Kasumi-1 (cell line): ENCODE measurements at regions not wholly inside any gene's neighbourhood (a gene's known extent, or its start where the extent isn't known, plus 50 kb on each side); places are given as distances from the start of the nearest gene placed in this dataset.

ENCODE experiments used
- DNase-seq, 2 experiments: peaks; one replicate each; lab custom pipeline; 2025; lab: John Stamatoyannopoulos, UW

GRCh38 chr7:115127399-115128021 is 205.6 kb downstream of the MDFIC start:
- no peak for DNase-seq

GRCh38 chr7:115125750-115126149 is 203.9 kb downstream of the MDFIC start:
- no peak for DNase-seq

- no peak for DNase-seq
Observed at GRCh38 chr7:115125312-115125711, 203.4 kb downstream of the MDFIC start.

DNA sequence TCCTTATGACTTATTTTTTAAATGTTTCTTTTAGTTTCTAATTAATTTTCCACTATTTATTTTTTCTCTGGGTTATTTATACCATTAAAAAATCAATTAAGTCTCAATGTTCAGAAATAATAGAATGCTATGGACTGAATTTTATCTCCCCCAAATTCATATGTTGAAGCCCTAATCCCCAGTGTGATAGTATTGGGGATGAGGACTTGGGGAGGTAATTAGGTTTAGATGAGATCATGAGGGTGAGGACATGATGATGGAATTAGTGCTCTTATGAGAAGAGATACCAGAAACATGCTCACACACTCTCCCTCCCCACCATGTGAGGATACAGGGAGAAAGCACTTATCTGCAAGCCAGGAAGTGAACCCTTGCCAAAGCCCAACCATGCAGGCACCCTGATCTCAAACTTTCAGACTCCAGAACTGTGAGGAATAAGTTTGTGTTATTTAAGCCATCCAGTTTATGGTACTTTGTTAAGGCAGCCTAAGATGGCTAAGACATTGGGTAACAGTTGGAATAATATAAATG is 202.6 kb downstream of the MDFIC start:
- no peak for DNase-seq

GRCh38 chr7:115123441-115123840 is 201.5 kb downstream of the MDFIC start:
- DNase-seq = no peak

DNA sequence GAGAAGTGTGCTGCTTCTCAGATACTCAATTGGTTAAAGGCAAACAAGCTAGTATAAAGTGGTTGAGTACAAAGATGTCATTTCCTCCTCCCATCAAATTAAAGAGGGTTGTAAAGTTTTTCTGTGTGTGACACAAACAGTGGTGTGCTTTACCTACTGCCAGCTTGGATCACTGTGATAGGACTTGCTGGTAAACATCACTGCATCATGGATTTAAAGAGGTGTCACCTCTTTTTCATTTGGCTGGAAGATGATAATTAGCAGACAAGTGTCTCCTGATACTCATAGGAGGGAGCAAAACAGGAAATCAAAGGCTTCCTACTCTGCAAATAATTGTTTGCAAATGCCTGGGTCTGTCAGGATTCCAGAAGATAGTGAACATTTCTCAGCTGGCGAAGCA is 200.5 kb downstream of the MDFIC start:
- DNase-seq = no peak

DNA sequence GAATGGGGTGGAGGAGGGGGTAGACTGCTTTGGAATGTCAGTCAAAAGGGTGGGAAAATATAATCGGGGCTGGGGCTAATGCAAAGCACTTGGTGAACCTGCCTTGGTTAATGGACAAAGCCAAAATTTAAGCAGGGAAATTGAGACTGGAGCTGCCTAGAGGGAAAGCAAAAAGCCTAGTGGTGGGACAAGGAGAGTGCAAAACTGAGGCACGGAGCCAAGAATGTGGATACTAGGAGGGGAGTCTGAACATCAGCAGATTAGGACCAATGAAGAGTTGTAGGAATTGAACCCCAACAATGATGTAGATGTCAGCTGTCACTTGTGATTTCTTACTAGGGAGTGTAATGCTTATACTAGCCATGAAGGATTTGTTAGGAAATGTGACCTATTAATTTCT is 195.9 kb downstream of the MDFIC start:
- DNase-seq = no peak

DNA sequence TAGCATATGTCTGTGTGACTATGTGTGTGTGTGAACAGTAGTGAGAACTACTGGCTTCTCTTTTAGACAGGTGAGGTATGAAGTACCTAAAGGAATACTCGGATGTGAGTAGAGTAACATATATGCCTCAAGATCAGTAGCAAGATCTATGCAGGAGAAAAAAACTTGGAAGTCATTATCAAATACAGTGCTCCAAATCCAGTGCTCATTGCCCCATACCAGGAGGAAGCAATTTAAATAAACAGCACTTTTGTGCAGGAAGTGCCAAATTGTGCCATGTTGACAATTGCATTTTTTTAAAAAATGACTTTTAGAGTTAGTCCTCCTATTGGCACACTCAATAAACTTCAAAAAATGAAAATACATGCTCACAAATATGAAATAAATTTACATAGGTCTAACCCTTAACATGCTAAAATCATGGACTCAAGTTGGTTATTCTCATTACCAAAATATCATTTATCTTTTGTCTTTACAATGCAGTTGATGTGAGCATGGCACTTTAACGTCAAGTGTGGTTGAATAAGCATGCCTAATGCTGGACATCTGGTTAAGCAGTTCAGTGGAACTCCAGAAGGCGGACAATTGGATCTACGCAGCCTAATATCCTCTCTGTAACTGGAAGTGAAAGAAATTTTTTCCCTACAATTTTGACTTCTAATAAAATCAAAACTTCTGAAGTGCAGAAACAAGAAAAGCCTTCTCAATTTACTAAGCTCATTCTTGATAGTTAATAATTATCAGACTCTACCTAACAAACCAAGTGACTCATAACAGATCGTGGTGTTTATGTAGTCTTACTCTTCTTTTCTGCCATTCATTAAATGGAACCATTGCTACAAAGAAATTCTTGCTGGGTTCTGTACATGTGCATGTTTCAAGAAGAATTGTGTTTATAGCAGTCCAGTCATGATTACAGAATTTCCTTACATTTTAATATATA is 195.2 kb downstream of the MDFIC start:
- no peak for DNase-seq

DNA sequence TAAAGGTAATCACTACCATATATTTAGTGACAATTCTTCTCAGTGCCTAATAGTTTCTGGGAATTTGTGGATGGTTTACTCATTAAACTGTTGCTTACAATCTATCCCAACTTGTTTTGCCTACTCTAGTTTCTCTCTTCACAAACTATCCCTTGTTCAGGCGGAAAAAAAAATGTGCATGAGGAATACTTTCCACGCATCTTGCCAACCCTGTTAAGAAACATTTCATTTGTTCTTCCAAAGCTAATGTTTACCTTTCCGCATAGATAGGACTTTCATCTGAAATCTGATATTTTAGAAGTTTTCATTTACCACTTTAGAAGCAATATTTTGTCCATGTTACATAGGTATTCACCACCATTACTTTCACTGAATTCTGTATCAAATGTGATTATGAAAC is 191.9 kb downstream of the MDFIC start:
- DNase-seq = no peak

GRCh38 chr7:115113131-115113530 is 191.2 kb downstream of the MDFIC start:
- no peak for DNase-seq

DNA sequence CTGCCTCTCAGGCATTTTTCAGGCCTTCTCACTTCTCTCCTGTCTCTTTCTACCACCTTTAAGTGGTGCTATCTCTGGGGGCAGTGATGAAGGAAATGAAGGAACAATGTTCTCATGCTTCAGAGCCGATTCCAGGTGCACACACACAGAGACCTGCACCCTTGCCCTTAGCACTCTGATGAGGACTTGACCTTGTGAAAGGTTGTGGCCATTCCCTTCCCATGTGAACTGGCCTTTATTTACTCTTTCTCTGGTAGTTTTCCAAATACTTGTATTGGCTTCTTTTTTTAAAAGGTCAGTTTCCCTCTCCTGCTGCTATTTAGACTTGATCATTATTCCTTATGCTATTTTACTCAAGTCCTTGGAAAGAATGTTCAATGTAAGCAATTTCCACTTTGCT is 188.6 kb downstream of the MDFIC start:
- DNase-seq = no peak

DNA sequence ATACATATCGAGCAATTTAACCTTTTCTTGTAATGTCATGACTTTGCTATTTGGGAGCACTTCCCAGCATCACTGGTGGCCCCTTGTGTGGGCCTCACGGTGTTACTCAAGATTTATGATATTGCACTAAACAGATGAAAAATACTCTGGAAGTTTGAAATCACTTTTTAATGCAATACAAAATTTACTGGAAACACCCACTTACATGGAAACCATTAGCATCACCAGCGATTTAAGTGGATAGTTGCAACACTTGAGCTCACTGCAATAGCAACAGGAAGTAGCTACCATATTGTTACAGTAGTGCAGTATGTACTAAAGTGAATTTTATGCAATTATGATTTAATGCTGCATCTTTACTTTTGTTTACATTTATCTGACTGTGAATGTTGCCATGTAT is 184.4 kb downstream of the MDFIC start:
- no peak for DNase-seq

GRCh38 chr7:115102738-115103137 is 180.8 kb downstream of the MDFIC start:
- no peak for DNase-seq

DNA sequence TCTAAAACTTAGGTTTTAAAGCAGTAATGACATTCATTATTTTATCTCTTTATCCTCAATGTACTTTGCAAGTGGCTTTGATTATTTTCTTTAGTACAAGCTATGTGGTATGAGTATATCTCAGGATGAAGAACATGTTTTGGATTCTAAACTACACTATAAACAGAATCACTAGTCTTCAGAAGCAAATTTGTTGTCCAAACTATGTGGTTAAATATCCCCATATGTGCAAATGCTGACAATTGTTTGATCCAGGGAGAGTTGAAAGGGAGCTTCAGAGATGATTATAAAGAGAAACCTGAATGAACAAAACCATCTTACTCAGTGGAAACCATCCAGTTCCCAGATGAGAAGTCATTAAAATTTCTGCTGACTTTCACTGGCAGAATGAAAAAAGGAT is 179.3 kb downstream of the MDFIC start:
- no peak for DNase-seq

DNA sequence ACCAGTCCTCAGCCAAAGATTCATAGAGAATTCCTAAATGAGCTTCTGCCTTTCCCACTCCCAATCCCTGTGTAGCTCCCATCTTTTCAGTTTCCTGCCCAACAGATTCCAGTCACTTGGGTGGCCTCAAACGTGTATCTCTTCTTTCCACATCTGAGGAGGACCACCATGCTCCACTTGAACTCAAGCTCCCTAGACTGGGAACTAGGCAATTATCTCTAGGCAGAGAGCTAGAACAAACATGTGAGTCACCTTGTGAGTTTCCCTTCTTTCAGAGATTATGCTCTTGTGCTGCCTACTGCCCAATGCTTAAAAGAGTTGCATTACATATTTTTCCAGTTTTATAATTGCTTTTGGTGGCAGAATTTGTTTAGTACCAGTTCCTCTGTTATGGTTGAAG is 178.0 kb downstream of the MDFIC start:
- no peak for DNase-seq

GRCh38 chr7:115097175-115097671 is 175.3 kb downstream of the MDFIC start:
- no peak for DNase-seq

GRCh38 chr7:115096262-115096661 is 174.4 kb downstream of the MDFIC start:
- no peak for DNase-seq

- DNase-seq = no peak
Observed at GRCh38 chr7:115094163-115094562, 172.3 kb downstream of the MDFIC start.

DNA sequence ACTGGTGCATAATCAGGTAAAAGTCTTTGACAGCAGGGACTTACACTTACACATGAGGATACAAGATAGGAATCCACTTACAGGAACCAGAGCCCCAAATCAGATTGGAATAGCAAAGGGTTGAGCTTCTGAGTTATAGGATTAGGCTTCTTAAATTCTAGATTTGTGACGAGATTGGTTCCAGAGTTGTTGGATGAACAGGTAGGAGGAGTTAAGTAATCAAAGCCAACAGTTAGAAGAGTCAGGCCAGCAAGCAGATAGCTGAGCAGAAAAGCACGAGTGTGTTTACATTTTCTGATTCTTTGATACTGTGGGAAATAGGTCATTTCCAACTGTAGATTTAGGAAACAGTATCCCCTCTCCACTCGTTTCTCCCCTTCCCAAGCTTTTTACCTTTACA is 167.0 kb downstream of the MDFIC start:
- DNase-seq = no peak

- DNase-seq = no peak
Observed at GRCh38 chr7:115087437-115087836, 165.5 kb downstream of the MDFIC start.

DNA sequence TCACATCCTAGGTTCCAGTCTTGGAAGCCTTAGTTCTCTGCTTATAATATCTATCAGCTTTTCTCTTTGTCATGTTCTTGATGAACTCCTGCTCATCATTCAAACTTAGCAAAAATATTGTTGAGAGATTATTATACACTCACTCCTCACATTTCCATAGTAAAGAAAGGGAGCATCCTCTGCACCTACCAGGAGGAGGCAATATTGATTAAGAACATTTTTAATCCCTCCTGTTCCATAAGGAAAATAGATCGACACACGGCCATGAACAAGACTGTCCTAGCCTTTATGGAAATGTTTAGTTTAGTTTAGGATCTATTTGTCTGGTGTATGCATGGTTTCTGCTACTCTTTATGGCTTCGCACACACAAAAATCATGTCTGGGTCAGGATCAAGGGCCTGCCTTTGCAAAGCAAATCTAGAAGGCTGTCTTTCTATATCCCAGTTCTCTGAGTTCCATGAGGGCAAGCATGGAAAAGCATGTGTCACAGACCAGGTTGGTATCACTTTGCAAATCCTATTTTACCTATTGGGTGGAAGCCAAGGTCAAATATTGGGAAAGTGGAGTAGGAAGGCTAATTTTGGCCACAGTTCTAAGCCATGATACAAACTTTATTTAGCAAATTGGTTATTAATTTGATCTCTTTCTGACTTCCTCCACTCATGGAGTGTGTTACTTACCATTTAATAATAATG is 164.4 kb downstream of the MDFIC start:
- DNase-seq = no peak

DNA sequence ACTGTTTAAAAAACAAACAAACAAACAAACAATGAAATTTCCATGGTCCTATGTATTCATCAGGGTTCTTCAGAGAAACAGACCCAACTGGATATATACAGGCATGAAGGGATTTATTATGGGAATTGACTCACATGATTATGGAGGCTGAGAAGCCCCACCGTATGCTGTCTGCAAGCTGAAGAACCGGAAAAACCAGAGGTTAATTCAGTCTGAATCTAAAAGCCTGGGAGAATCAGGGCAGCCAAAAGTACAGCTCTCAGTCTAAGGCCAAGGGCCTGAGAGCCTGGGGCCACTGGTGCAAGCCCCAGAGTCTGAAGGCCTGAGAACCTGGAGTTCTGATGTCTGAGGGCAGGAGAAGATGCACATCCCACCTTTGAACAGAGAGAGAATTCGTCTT is 163.5 kb downstream of the MDFIC start:
- no peak for DNase-seq

DNA sequence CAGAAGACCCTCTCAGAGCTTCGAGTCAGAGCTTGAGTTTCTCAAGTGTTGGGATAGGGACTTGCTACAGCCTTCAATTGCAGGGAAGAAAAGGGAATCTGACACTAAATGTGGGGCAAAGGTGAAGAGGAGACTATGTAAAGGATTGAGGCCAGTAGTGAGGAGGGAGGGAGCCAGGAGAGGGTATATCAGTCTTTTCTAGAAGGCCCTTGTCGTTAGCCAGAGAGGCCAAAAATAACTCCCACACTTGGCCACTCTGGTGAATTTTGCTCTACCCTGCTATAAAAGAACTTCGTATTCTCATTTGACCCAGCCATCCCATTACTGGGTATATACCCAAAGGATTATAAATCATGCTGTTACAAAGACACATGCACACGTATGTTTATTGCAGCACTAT is 162.0 kb downstream of the MDFIC start:
- no peak for DNase-seq
